GM18873 (cell line): ENCODE measurements at regions not wholly inside any gene's neighbourhood (a gene's known extent, or its start where the extent isn't known, plus 50 kb on each side); places are given as distances from the start of the nearest gene placed in this dataset.

Source experiments
- ATAC-seq: cut with Tn5 transposase; IDR thresholded peaks from one replicate; pipeline ENCODE4 v1.9.1; 2021; ENCODE audit warnings: mild to moderate bottlenecking, moderate library complexity, moderate number of reproducible peaks; ENCODE audit not compliant: unreplicated experiment, low FRiP score

DNA sequence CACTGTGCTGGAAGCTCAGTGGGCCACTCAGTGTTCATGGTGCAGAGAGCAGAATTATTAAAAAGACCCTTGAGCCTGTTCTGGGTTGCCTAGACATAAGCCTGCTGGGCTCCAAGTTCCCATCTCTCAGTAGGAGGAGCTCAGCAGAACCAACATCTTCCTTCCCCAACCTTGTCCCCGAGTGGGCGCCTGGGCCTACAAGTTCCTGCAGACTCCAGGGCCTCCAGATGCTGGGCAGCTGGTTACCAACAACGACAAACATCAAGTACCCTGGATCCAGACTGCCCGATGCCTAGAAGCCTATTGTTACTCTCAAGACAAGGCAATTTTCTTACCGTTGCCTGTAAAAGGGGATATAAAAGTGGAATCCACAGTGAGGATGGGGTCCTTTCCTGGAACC, 214.2 kb downstream of the HAUS1 start:
- no peak for ATAC-seq

DNA sequence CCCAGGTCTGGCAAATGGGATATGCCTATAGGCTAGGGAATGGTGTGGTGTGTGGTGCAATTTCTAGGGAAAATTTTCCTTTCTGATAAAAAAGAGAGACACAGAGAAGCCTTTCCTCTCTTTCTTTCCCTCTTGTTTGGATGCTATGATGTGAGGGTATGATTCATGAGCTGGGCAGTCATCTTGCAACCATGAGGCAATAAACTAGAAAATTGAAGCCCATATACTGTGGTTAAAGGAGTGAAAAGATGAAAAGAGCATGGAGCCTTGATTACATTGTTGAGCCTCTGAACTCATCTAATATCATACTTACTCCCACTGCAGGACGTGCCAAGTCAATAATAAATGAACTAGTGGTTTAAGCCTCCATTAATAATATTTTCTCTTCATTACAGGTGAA, 215.6 kb downstream of the HAUS1 start:
- no peak for ATAC-seq

DNA sequence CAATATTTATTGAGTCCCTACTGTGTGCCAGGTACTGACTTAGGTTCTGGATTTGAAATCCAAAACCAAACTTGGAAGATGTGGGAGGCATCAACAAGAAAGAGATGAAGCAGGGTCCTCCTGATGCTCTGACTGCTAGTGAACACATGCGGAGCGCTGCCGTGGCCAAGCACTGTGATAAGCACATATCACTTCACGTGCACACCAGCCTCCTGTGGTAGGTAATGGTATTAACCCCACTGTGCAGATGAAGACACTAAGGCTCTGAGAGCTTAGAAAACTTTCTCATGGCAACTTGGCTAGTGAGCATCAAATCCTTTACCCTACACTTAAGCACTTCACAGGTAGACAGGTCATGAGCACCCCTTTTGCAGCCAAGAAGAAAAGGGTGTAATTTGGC, 216.1 kb downstream of the HAUS1 start:
- no peak for ATAC-seq

DNA sequence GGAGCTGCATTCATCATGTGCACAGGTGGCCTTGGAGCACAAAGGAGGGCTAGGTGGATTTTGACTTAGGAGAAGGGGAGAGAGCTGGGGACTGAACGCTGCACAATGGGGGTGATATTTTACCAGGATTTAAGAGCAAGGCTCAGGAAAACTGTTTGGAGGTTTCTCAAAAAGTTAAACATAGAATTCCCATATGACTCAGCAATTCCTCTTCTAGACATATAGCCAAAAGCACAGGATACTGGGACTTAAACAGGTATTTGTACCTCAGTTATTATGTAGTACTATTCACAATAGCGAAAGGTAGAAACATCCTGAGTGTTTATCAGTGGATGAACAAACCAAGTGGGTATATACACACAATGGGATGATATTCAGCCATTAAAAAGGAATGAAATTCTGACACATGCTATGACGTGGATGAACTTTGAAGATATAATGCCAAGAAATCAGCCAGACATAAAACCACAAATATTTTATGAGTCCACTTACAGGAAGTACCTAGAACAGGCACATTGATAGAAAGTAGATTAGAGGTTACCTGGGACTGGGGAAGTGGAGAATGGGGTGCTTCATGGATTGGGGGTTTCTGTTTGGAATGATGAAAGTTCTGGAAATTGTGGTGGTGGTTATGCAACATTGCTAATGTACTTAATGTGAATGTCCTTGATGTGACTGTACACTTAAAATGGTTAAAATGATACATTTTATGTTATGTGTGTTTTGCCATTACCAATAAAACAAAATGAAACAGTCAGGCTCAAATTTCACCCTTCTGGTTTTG, 216.9 kb downstream of the HAUS1 start:
- no peak for ATAC-seq

DNA sequence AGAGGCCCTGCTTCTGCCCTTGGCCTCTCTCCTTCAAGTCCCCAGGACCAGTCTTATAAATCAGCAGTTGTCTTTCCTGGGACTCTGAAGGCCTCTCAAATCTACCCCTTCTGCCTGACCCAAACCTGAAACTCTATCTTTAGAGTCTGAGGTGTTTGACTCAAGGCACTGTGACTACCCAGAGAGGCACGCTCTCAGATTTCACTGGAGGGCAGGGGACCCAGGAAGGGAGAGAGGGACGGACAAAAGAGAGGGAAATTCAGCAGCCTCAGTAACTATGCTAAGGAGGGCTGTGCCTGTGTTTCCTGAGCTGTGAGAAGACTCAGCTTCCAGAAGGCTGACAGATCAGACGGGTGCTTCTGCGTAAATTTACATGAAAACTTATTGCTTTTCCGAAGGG, 217.8 kb downstream of the HAUS1 start:
- ATAC-seq: no peak

DNA sequence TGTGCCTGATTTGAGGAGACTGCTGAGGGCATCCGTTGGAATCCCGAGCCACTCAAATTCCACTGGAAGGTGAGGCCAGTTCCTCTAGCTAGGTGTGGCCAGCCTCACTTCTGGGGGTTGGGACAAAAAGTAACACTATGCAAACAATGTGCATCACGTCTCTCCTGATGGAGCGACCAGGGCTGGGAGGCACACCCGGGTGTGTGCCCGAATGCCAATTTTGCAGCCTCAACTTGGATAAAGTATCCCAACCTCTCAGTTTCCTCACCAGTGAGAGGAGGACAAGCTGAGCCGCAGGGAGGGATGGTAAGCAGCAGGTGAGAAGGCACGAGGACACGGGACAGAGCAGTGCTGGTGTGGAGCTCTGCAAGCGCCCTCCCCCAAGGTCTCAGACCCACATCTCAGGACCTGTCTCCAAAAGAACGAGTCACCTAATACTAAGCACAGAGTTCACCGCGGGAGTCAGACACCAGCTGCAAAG, 218.3 kb downstream of the HAUS1 start:
- ATAC-seq: no peak

DNA sequence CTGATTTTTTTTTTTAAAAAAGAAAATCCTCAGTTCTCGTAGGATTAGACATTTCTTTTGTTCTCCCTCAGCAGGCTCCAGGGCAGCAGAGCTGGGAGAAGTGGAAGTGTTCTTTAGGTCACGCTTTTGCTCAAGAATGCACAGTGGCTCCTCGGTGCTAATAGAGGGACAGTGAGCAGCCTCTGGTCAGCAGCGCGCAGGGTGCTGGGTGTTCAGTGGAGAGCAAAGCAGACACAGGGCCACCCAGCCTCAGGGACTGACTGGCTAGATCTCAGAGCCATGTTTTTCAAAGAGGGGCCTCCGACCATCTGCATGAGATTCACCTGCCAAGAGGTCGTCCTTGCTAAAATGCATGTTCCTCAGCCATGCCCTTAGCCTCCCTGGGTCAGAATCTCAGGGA, 218.8 kb downstream of the HAUS1 start:
- no peak for ATAC-seq

DNA sequence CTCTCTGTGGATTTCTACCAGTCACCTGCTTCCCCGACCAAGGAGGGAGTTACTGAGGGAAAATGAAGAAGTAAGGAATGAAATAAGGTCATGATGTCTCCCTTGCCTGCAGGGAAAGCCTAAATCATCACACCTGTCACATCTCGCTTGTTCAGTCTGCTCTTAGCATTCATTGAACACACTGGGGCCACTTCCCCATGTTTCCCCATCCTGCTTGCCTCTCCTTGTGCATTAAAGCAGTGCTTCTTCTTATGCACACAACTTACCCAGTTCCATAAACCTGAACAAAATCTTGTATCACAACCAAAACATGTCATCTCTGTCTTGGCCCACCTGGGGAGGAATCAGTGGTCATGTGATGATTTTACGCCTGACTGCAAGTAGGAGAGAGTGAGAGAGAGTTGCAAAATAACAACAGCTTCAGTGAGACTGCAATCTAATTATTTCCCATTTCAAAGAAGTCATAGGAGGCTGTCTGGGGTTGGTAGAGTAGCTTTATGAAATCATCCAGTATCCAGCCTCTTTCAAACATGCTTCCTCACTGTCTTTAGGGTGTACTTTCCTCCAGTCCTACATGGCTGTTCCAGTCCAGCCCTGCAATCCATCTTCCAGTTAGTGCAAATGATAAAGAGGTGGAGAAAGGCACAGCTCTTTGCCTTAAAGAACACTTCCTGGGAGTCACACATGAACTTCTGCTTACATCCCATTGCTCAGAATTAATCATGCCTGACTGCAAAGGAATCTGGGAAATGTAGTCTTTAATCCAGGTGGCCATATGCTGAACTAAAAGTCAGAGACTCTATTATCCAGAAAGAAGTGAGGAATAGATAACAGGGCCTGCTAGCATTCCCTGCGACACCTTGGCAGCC, 220.1 kb downstream of the HAUS1 start:
- ATAC-seq: no peak

DNA sequence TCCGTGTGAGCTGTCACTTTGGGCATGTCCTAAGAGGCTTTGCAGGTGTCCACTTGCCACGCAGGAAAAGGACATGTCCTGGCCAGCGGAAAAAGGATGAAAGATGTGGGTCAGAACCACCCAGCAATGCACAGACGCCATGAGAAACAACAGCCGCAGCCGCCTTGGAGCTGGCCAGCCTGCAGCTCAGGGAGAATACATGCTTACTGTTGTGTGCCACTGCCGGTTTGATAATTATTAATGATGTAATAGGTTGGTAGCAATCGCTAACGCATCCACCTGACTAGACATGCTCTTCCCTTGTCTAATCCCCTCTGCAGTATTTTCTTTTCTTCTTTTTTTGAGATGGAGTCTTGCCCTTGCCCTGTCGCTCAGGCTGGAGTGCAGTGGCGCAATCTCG, 221.7 kb downstream of the HAUS1 start:
- ATAC-seq: no peak

DNA sequence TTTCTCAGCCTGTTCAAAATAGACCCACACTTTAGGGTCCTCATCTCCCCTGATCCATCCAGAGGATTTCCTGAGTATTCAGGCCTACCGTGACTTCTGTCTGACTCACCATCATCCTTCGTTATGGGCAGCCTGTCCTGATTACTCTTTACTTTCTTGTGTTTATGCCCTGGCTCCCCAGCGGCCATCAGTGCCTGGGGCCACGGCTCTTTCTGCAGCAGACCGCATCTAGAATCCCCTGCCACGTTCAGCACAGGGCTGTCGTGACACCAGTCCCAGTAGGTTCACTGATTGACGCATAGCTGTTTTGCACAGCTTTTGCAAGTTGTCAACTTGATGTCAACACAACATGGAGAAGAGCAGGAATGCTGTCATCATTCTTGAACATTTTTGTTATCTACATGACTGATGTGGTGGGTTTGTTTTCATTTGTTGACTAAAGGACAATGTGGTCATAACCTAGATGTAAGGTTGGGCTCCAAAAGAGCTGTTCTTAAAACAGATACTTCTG, 225.6 kb downstream of the HAUS1 start:
- no peak for ATAC-seq

DNA sequence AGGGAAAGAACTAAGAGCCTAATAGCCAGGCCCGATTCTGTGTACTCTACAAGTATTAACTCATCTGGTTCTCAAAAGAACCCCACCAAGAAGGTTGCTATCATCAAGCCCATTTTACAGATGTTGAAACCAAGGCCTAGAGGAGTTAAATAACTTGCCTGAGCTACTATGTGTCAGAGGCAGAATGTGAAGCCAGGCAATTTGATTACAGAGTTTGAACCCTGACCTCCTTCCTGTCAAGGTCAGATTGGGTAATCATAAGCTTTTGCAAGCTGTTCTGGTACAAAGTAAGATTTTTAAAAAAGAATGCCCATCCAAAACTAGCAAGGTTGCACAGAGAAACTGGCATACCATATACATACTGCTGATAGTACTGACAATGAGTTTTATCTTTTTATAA, 227.1 kb downstream of the HAUS1 start:
- no peak for ATAC-seq

DNA sequence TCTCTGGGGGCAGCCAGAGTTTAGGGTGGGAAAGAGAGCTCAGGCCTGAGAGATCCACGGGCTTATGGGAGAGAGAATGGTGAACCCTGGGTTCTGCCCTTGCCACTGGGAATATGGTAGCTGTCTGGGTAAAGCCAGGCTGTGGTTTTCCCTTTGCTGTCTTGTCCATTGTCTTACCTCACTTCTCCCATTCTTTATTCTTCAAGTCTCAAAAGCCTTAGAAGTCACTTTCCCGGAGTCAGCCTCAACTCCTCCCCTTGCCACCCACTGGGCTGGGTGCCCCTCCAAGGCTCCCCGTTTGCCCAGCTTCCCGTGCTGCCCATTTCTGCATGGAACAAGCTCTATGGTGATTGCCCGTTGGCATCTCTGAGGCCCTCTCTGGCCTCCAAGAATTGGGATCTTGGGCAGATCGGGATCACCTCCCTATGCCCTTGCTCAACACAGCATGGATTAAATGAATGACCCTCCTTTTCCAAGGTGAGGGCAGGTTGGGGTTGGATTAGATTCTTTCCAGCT, 228.2 kb downstream of the HAUS1 start:
- ATAC-seq: no peak

DNA sequence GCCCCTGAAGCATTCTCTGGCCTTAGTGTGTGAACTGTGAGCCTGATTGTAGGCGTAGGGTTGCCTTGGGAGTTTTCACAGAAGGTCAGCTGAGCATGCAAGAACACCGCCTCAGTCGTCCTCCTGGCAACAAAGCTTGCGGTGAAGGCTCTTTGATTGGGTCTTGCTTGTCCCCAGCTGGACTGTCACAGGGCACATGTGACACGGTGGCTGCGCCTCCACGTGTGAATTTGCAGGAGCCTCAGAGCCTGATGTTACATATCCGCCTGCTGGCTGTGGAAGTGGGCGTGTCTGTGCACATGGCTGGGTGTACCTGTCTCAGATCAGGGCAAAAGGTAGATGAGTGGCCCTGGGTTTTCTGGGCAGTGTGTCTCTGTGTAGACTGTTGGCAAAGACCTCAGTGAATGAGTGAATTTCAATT, 228.7 kb downstream of the HAUS1 start:
- ATAC-seq: no peak

DNA sequence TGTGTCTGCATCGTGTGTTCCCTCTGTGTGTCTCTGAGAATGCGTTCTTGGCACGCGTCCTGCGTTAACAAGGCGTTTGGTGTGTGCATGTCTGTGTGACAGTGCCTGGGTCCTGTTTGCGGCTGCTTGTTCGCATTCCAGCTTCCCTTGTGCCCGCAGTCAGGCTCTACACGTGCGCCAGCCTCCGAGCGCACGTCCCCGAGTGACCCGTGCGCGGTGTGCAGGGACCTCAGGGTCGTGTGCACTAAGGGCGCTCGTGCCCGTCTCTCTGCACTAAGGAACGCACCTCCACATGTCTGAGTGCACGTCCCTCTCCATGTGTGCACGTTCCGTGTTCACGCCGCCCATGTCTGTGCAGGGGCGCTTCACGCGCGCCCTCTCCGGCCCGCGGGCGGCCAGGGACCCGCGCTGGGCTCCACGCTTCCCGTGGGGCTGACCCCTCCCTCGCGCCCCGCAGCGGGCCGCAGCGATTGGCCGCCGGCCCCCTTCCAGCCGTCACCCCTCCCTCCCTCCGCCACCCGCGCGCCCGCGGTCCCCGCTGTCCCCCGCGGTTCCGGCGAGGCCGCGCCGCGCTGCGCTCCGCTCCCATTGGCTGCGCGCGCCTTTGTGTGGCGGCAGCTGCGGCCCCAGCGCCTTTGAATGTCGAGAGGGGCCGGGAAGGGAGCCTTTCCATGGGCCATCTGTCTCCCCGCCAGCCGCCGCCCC, 229.4 kb downstream of the HAUS1 start:
- ATAC-seq: no peak

DNA sequence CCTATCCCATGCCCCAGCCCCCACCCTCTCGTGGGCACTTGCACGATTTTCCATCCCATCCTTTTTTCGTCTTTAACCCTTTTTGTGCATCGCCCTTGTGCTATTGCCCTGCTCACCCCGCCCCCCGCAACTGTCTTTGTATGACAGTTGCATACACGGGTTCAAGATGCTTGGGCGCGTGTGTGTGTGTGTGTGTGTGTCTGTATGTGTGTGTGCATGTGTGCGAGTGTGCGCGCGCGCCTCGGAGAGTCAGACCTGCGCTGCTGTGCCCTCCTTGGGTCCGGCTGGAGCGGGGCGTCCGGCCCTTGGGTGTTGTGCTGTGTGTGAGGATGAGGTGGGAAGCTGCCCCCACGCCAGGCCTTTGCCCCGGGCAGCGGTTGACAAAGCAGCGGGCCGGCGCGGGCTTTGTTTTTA, 230.7 kb downstream of the HAUS1 start:
- no peak for ATAC-seq

DNA sequence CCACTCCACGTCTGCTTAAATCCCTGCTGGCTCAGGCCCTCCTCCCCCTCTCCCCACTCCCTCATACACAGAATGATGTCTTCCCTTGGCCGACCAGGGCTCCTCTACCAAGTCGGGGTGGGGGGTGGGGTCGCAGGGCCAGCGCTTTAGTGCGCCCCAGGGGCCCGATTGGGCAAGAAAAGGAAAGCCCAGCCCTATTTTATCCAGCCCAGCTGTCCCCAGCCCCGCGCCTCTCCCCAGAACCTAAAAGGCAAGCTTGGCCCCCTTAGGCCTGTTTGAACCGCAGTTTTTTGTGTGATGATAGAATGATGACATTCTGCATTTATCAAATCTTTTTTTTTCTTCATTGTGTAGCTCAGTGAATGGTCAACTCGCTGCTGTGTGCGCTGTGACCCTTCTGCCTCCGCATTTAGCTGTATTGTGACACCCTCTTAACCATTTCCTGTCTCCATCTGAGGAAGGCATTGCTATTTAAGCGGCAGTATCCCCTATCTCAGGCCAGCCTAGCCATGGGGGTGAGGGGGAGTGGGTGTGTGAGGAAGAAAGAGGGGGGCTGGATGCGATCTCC, 231.4 kb downstream of the HAUS1 start:
- ATAC-seq: no peak

DNA sequence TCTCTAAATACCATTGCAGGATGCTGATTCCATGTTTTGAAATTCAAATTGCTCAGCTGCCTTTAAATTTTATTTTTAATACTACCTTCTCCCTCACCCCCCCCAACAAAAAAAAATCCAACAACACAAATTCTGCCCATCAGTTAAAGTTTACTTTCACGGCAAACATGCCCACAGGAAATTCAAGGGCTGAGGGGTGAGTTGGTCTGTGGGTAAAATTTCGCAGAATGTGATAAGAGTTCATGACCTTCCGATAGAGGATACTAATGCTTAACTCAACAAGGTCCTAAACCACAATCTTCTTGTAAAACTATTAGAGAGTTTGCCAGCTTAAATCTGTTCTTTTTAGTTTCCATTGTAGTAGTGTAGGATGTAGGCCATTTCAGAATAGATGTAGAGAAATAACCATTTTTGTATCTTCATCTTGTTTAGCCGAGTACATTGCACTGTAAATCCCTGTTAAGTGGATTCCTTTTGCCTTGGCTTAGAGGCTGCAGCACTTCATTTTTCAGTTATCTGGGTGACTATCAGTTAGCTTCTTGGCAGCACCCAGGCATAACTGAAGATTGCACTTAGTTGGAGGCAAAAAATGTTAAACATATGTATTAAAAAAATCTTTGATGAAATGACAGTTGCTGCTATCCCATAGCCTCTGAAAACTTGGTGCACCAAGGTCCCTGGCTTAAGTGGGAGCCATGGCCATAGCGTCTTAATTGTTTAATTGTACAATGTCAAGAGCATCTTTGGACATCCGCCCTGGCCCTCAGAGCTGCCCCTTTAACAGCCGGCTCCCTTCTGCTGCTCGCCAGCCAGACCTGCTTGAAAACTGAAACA, 232.3 kb downstream of the HAUS1 start:
- ATAC-seq: no peak

DNA sequence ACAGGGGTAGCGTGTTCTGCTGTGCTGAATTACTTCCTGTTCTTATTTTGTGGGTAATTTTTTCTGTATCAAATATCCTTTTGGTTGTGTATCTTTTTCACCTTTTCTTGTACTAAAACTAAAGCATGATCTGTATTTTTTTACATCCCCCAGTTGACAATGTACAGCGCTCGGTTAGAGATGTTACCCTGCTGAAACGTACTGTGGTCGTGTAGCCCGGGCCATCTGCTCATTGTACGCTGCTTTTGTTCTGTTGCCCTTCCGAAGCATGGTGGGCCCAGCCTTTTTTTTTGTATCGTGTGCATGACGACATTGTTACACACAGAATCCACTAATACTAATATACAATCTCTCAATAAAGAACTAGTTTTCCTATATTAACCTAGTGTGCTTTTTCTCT, 233.1 kb downstream of the HAUS1 start:
- no peak for ATAC-seq

DNA sequence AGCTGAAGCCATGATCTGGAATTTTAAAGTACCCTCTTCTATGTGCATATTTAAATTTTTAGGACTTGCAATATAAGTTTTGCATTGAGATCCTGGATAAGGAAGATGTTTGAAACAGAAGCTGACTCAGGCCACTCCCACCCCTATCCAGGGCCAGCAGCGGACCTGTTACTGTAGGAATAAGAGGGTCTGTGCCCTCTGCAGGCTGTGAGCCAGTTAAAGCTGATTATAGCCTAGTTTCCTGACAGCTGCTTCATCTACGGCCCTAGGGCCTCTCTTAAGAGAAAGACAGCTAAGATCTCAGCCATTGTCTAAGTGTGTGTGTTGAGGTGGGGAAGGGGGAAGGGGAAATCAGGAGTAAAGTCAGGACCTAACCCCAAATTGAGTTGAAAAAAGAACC, 234.0 kb downstream of the HAUS1 start:
- no peak for ATAC-seq
